GM19023 (cell line): ENCODE measurements at regions not wholly inside any gene's neighbourhood (a gene's known extent, or its start where the extent isn't known, plus 50 kb on each side); places are given as distances from the start of the nearest gene placed in this dataset.

ENCODE experiments used
- ATAC-seq: cut with Tn5 transposase; IDR thresholded peaks from one replicate; pipeline ENCODE4 v1.9.1; 2021; ENCODE audit warnings: mild to moderate bottlenecking, moderate library complexity; ENCODE audit not compliant: unreplicated experiment

- ATAC-seq, result no peak
These were observed 445.3 kb upstream of the MGMT start for GRCh38 chr10:129021594-129022304.

GRCh38 chr10:129023082-129023481 is 444.0 kb upstream of the MGMT start:
- no peak for ATAC-seq

- no peak for ATAC-seq
These were observed 443.0 kb upstream of the MGMT start for GRCh38 chr10:129024046-129024445.

- ATAC-seq, result no peak
These were observed 441.3 kb upstream of the MGMT start for GRCh38 chr10:129025787-129026186.

GRCh38 chr10:129027906-129028305 is 439.1 kb upstream of the MGMT start:
- no peak for ATAC-seq

GRCh38 chr10:129028451-129028850 is 438.6 kb upstream of the MGMT start:
- no peak for ATAC-seq

- no peak for ATAC-seq
These were observed 438.0 kb upstream of the MGMT start for GRCh38 chr10:129029051-129029450.

GRCh38 chr10:129029851-129030602 is 437.0 kb upstream of the MGMT start:
- no peak for ATAC-seq

GRCh38 chr10:129030603-129030895 is 436.5 kb upstream of the MGMT start:
- ATAC-seq, result no peak

GRCh38 chr10:129030996-129031843 is 435.8 kb upstream of the MGMT start:
- ATAC-seq, result no peak

GRCh38 chr10:129031844-129032150 is 435.2 kb upstream of the MGMT start:
- no peak for ATAC-seq

- ATAC-seq, result no peak
These were observed 434.4 kb upstream of the MGMT start for GRCh38 chr10:129032372-129033313.

GRCh38 chr10:129033340-129033739 is 433.7 kb upstream of the MGMT start:
- no peak for ATAC-seq

- no peak for ATAC-seq
These were observed 433.2 kb upstream of the MGMT start for GRCh38 chr10:129033790-129034272.

- no peak for ATAC-seq
These were observed 431.8 kb upstream of the MGMT start for GRCh38 chr10:129035052-129035827.

- ATAC-seq, result no peak
These were observed 428.5 kb upstream of the MGMT start for GRCh38 chr10:129038522-129038921.

GRCh38 chr10:129039406-129040370 is 427.4 kb upstream of the MGMT start:
- ATAC-seq, result no peak

- no peak for ATAC-seq
These were observed 426.7 kb upstream of the MGMT start for GRCh38 chr10:129040377-129040776.

GRCh38 chr10:129041916-129042315 is 425.1 kb upstream of the MGMT start:
- ATAC-seq, result no peak
